HEK293T (cell line): ENCODE measurements at regions not wholly inside any gene's neighbourhood (a gene's known extent, or its start where the extent isn't known, plus 50 kb on each side); places are given as distances from the start of the nearest gene placed in this dataset.

Experiments used
- BHLHE40 ChIP-seq: fragments of 450-650 bp; IDR thresholded peaks from 2 replicates; pipeline ENCODE4 v1.6.1; 2016; ENCODE audit warnings: mild to moderate bottlenecking, moderate library complexity, borderline replicate concordance
- ELF4 ChIP-seq: fragments of 450-650 bp; IDR thresholded peaks from 2 replicates; pipeline ENCODE4 v1.6.1; 2017; ENCODE audit warnings: antibody characterized with exemption
- FOXA1 ChIP-seq: fragments of 450-650 bp; IDR thresholded peaks from 2 replicates; pipeline ENCODE4 v1.6.1; 2016; ENCODE audit warnings: mild to moderate bottlenecking
- FOXK2 ChIP-seq: fragments of 450-650 bp; IDR thresholded peaks from 2 replicates; pipeline ENCODE4 v1.6.1; 2016; ENCODE audit warnings: mild to moderate bottlenecking
- FOXM1 ChIP-seq: fragments of 450-650 bp; IDR thresholded peaks from 2 replicates; pipeline ENCODE4 v1.6.1; 2017; ENCODE audit warnings: mild to moderate bottlenecking, borderline replicate concordance
- L3MBTL2 ChIP-seq: fragments of 450-650 bp; conservative IDR thresholded peaks from 2 replicates; pipeline ENCODE4 v1.6.1; 2016; ENCODE audit warnings: mild to moderate bottlenecking
- SP1 ChIP-seq: fragments of 450-650 bp; IDR thresholded peaks from 2 replicates; pipeline ENCODE4 v1.6.1; 2017
- TARDBP ChIP-seq: fragments of 450-650 bp; IDR thresholded peaks from 2 replicates; pipeline ENCODE4 v1.6.1; 2016
- ZNF384 ChIP-seq: fragments of 450-650 bp; IDR thresholded peaks from 2 replicates; pipeline ENCODE4 v1.6.1; 2016

DNA sequence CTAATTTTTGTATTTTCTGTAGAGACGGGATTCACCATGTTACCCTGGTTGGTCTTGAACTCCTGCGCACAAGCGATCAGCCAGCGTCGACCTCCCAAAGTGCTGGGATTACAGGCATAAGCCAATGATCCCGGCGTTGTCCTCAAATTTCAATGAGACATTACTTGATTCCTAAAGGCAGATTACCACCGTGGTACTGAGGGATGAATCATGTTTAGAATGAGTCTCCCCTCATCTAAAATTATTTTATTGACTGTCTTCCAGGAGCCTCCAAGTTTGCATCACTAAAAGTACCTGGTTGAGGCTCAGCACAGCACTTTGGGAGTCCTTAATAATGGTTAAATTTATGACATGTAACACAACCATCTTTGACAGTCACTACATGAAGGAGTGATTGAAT, 142.2 kb upstream of the AKR1E2 start:
- TF ChIP-seq SP1 (no peak), TARDBP (no peak), ZNF384 (no peak), FOXK2 (no peak), FOXA1 (no peak), FOXM1 (no peak), BHLHE40 (no peak), ELF4 (no peak), L3MBTL2 (no peak)
